ENCODE measurements at regions not wholly inside any gene's neighbourhood (a gene's known extent, or its start where the extent isn't known, plus 50 kb on each side); places are given as distances from the start of the nearest gene placed in this dataset.

- TF ChIP-seq EZH2phosphoT487 (IDR thresholded peaks at IDR 0.05; ENCODE audit: borderline replicate concordance, low read length) (no peak), EZH2 (IDR thresholded peaks at IDR 0.05; ENCODE audit: low read length, unreplicated experiment) (no peak)
These were observed 738.4 kb downstream of the DHX35 start for GRCh38 chr20:39700528-39700927.
